ENCODE measurements at regions not wholly inside any gene's neighbourhood (a gene's known extent, or its start where the extent isn't known, plus 50 kb on each side); places are given as distances from the start of the nearest gene placed in this dataset.

- no peak for DNase-seq (ENCODE audit: low read depth)
- no peak for TF ChIP-seq CTCF (IDR thresholded peaks at IDR 0.05; ENCODE audit: control insufficient read depth, extremely low read depth, insufficient read depth)
- H3K4me3 ChIP-seq (ENCODE audit: low read depth, low read length) = no peak overlapping the region
These were observed 92.7 kb upstream of the BOD1 start for GRCh38 chr5:173709145-173709544.

- no peak for DNase-seq (ENCODE audit: low read depth)
- no peak for TF ChIP-seq CTCF (IDR thresholded peaks at IDR 0.05; ENCODE audit: control insufficient read depth, extremely low read depth, insufficient read depth)
- no peak overlapping the region for H3K4me3 ChIP-seq (ENCODE audit: low read depth, low read length)
These were observed 93.3 kb upstream of the BOD1 start for GRCh38 chr5:173709761-173710160.

DNA sequence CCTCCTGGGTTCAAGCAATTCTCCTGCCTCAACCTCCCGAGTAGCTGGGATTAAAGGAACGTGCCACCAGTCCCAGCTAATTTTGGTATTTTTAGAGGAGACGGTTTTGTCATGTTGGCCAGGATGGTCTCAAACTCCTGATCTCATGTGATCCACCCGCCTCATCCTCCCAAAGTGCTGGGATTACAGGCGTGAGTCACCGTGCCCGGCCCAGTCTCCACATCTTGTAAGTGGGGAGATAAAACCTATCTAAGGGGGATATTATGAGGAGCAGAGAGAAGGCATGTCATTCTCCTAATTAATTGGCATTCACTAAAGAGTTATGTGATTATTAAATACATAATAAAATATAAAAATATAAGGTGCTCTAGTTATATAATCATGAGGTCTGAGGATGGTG lies 94.1 kb upstream of the BOD1 start:
- TF ChIP-seq CTCF (IDR thresholded peaks at IDR 0.05; ENCODE audit: control insufficient read depth, extremely low read depth, insufficient read depth) = no peak
- H3K4me3 ChIP-seq (ENCODE audit: low read depth, low read length) = no peak overlapping the region
- no peak for DNase-seq (ENCODE audit: low read depth)

DNA sequence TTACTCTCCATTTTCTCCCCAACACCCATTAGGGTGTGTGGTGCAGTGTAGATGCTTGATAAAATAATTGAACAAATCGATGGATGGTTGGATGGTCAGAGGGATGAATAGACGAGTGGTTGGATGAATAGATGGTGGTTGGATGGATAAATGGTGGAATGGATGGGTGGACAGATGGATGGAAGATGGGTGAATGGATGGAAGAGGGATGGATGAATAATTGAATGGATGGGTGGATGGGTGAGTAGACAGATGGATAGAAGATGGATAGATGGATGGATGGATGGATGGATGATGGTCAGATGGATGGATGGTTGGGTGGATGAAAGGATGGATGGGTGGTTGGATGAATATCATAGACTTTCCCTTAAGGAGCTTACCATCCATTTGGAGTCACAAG lies 95.0 kb upstream of the BOD1 start:
- DNase-seq (ENCODE audit: low read depth) = no peak
- no peak overlapping the region for H3K4me3 ChIP-seq (ENCODE audit: low read depth, low read length)
- TF ChIP-seq CTCF (IDR thresholded peaks at IDR 0.05; ENCODE audit: control insufficient read depth, extremely low read depth, insufficient read depth) = no peak

DNA sequence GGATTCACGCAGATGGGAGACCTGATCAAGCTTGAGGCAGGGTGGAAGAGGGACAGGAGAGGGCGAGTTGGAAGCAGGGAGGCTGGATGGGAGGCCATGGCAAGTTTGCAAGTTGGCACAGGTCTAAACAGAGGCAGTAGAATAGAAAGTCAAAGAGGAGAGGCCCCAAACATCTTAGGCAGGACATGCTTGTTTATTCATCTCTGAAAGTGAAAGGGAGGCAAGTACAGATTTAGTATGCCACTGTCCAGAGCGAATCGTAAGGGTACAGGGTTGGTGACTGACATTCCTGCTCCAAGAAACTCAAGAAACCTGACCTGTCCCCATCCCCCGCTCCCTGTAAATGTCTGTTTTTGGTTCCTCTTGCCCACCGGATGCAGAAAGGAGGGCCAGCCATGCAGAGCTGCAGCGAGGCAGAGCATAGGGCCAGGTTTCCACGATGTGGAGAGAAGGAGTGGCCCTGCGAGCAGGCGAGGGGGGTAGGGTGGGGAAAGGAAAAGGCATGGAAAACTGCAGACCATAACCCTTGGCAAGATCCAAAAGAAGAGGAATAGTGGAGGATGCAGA lies 96.2 kb upstream of the BOD1 start:
- no peak overlapping the region for H3K4me3 ChIP-seq (ENCODE audit: low read depth, low read length)
- no peak for TF ChIP-seq CTCF (IDR thresholded peaks at IDR 0.05; ENCODE audit: control insufficient read depth, extremely low read depth, insufficient read depth)
- DNase-seq (ENCODE audit: low read depth) = no peak

DNA sequence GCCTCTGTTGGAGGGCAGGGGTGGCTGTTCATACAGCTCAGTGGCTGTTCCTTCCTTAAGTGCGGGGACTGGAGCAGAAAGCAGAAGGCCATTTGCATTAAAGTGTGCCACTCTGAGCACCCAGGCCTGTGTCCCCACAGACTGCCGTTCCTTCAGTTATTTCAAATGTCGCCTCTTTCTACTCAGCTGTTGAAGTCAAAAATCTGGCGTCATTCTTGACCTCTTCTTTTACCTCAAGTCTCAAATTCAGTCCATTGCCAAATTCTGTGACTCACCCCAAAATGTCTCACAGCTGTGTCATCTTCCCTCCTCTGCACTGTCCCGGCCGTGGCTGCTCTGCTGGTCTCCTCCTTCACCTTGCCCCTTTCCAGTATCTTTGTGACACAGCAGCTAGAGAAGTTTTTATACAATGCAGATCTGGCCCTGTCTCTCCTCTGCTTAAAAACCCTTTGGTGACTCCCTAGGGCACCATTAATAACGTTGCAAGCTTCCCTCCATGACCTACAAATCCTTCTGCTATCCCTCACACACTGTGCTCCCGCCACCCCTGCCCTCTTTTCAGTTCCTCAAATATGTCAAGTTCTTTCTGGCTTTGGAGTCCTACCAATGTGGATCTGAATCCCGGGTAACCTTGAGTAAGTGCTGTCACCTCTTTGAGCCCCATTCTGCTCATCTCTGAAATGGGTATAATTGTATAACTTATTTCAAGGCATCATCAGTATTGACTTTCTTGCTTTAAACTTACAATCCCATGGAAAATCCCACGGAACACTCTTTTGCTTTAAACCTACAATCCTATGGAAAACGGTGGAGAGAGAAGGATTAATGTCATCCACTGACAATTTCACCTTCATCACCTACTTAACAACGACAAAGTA lies 98.3 kb upstream of the BOD1 start:
- DNase-seq (ENCODE audit: low read depth) = no peak
- H3K4me3 ChIP-seq (ENCODE audit: low read depth, low read length) = no peak overlapping the region

More for the DNA sequence above, 98.3 kb upstream of the BOD1 start:
- no peak for TF ChIP-seq CTCF (IDR thresholded peaks at IDR 0.05; ENCODE audit: control insufficient read depth, extremely low read depth, insufficient read depth)
